NCI-H446 treated with DMSO at 0.1 percent for 48 hours (cell line): ENCODE measurements at regions not wholly inside any gene's neighbourhood (a gene's known extent, or its start where the extent isn't known, plus 50 kb on each side); places are given as distances from the start of the nearest gene placed in this dataset.

ENCODE experiments used
- DNase-seq: peaks from one replicate; lab custom pipeline; 2025; lab: John Stamatoyannopoulos, UW

GRCh38 chr3:127136024-127136600 is 56.8 kb upstream of the PRR23E start:
- no peak for DNase-seq

GRCh38 chr3:127136706-127137105 is 56.2 kb upstream of the PRR23E start:
- DNase-seq: no peak

DNA sequence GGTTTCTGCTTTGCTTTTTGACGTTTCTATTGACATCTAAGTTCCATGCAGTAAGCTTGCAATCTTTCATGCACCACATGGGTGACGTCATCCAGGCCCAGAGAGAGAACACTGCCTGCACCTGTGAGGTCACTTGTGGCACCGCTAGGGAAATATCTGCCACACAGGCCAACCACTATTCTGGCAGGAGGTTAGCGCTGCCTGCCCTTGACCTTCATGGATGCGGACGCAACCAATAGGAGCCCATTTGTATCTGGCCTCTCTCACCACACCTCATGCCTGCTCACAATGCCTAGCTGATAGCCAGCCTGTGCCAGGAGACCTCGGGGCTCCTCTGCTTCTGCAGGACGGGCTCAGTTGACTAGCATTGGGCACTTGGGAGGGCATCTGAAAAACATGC is 55.8 kb upstream of the PRR23E start:
- DNase-seq: no peak

- no peak for DNase-seq
These were observed 55.0 kb upstream of the PRR23E start for GRCh38 chr3:127137757-127138536.

DNA sequence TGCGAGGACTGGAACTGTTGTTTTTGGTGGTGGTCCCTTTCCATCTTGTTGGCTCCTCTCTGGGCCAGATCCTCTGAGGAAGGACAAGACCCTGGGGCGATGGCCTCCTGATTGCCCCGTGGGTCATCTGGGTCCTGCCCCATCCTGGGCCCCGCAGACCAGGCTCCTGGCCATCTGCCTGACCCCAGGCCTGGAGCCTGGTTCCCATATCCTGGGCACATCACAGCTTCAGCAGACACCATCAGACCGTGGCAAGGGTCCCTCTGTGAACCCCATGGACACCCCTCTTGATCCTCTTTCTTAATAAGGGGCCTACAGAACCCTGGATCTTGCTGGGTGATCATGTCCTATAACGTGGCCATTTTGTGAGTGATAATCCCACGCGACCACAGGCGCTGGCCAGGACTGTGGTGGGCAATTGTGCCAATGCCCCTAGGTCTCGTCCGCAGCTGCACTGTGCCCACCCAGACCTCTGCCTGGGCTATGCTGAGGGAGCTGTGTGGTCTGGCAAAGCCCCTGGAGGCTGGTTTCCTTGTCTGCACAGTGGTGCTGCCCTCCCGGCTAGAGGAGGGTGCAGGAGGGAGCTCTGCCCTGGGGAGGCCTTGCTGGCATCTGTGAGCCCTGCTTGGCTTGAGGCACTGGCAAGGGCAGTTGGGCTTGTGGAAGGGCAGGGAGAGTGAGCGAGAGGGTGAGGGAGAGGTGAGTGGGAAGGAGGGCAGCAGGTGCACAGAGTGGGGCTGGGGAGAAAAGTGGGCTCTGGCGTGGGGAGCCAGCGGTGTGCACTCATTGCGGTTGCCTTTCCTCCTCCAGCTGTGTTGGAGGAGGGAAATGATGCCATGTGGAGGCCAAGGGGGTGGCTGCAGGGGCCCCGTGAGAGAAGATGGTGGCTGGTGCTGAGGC is 53.1 kb upstream of the PRR23E start:
- DNase-seq: no peak

GRCh38 chr3:127140501-127141460 is 52.1 kb upstream of the PRR23E start:
- DNase-seq: no peak

GRCh38 chr3:127141921-127142730 is 50.8 kb upstream of the PRR23E start:
- peak; percentile 9 for DNase-seq
